H9 (cell line): ENCODE measurements at regions not wholly inside any gene's neighbourhood (a gene's known extent, or its start where the extent isn't known, plus 50 kb on each side); places are given as distances from the start of the nearest gene placed in this dataset.
"Not testable (repeated sequence)": the region's sequence is repeated elsewhere in the genome, so short reads cannot be mapped to it uniquely, and the experiment has no call there.

Experiments used
- DNase-seq: peaks from one replicate; pipeline ENCODE4 v3.0.0-alpha.2; 2017
- H2AFZ ChIP-seq: one replicate; pipeline ENCODE4 v1.6.1; 2013; ENCODE audit warnings: mild to moderate bottlenecking, low read length, control low read depth, moderate library complexity
- H2AK5ac ChIP-seq: 2 replicates; pipeline ENCODE4 v1.6.1; 2013; ENCODE audit warnings: low read length, control low read depth, mixed read lengths; ENCODE audit not compliant: insufficient read length
- H2BK120ac ChIP-seq: one replicate; pipeline ENCODE4 v1.6.1; 2013; ENCODE audit warnings: low read depth, mild to moderate bottlenecking, low read length, control low read depth, inconsistent platforms; ENCODE audit not compliant: poor library complexity, severe bottlenecking
- H2BK12ac ChIP-seq: 2 replicates; pipeline ENCODE4 v1.6.1; 2013; ENCODE audit warnings: low read length, control low read depth, mixed read lengths, low read depth; ENCODE audit not compliant: insufficient read length
- H2BK15ac ChIP-seq: 2 replicates; pipeline ENCODE4 v1.6.1; 2013; ENCODE audit warnings: low read depth, low read length, control low read depth
- H2BK20ac ChIP-seq: one replicate; pipeline ENCODE4 v1.6.1; 2013; ENCODE audit warnings: low read depth, mild to moderate bottlenecking, low read length, control low read depth, inconsistent platforms; ENCODE audit not compliant: poor library complexity, severe bottlenecking
- H2BK5ac ChIP-seq: 2 replicates; pipeline ENCODE4 v1.6.1; 2013; ENCODE audit warnings: low read length, control low read depth, mixed read lengths; ENCODE audit not compliant: insufficient read length
- H3K14ac ChIP-seq: 2 replicates; pipeline ENCODE4 v1.6.1; 2013; ENCODE audit warnings: low read length, control low read depth; ENCODE audit not compliant: insufficient read depth
- H3K18ac ChIP-seq: 2 replicates; pipeline ENCODE4 v1.6.1; 2013; ENCODE audit warnings: low read depth, mild to moderate bottlenecking, mixed read lengths, low read length, control low read depth; ENCODE audit not compliant: insufficient read length
- H3K23ac ChIP-seq: 2 replicates; pipeline ENCODE4 v1.6.1; 2013; ENCODE audit warnings: low read length, control low read depth, mixed read lengths, low read depth; ENCODE audit not compliant: insufficient read length
- H3K23me2 ChIP-seq: 2 replicates; pipeline ENCODE4 v1.6.1; 2013; ENCODE audit warnings: low read depth, mild to moderate bottlenecking, mixed read lengths, low read length, control low read depth; ENCODE audit not compliant: insufficient read length, poor library complexity, severe bottlenecking
- H3K27ac ChIP-seq: 2 replicates; pipeline ENCODE4 v1.5.1; 2013; ENCODE audit warnings: low read length, control low read depth, mixed read lengths, low read depth; ENCODE audit not compliant: insufficient read length
- H3K27me3 ChIP-seq: 2 replicates; pipeline ENCODE4 v1.6.1; 2013; ENCODE audit warnings: low read length, control low read depth, inconsistent platforms; ENCODE audit not compliant: insufficient read depth
- H3K4ac ChIP-seq: 2 replicates; pipeline ENCODE4 v1.6.1; 2013; ENCODE audit warnings: low read depth, mild to moderate bottlenecking, control low read depth, inconsistent platforms, low read length, moderate library complexity
- H3K4me1 ChIP-seq: 2 replicates; pipeline ENCODE4 v1.6.1; 2013; ENCODE audit warnings: low read length, control low read depth, inconsistent platforms; ENCODE audit not compliant: insufficient read depth
- H3K4me2 ChIP-seq: 2 replicates; pipeline ENCODE4 v1.6.1; 2013; ENCODE audit warnings: low read length, control low read depth, mixed read lengths; ENCODE audit not compliant: insufficient read length, insufficient read depth
- H3K56ac ChIP-seq: 2 replicates; pipeline ENCODE4 v1.6.1; 2013; ENCODE audit warnings: low read depth, mild to moderate bottlenecking, mixed read lengths, low read length, control low read depth; ENCODE audit not compliant: insufficient read length
- H3K79me1 ChIP-seq: 2 replicates; pipeline ENCODE4 v1.6.1; 2013; ENCODE audit warnings: low read depth, mild to moderate bottlenecking, moderate library complexity, low read length, control low read depth, inconsistent platforms; ENCODE audit not compliant: insufficient read depth, poor library complexity, severe bottlenecking
- H3K79me2 ChIP-seq: 2 replicates; pipeline ENCODE4 v1.6.1; 2013; ENCODE audit warnings: low read length, control low read depth, inconsistent platforms; ENCODE audit not compliant: insufficient read depth
- H3K9ac ChIP-seq: 2 replicates; pipeline ENCODE4 v1.6.1; 2013; ENCODE audit warnings: low read length, control low read depth, mixed read lengths; ENCODE audit not compliant: insufficient read length; ENCODE audit errors: extremely low read depth
- H3K9me3 ChIP-seq: one replicate; pipeline ENCODE4 v1.6.1; 2013; ENCODE audit warnings: low read depth, low read length, inconsistent platforms; ENCODE audit not compliant: control insufficient read depth
- H3T11ph ChIP-seq: one replicate; pipeline ENCODE4 v1.6.1; 2013; ENCODE audit warnings: mild to moderate bottlenecking, low read length, control low read depth, inconsistent platforms
- H4K20me1 ChIP-seq: one replicate; pipeline ENCODE4 v1.6.1; 2013; ENCODE audit not compliant: control insufficient read depth, insufficient read length, insufficient read depth
- H4K5ac ChIP-seq: 2 replicates; pipeline ENCODE4 v1.6.1; 2013; ENCODE audit warnings: low read depth, mild to moderate bottlenecking, mixed read lengths, low read length, control low read depth; ENCODE audit not compliant: insufficient read length
- H4K8ac ChIP-seq: replicated peaks from 2 replicates; pipeline ENCODE4 v1.6.1; 2013; ENCODE audit warnings: low read length, control low read depth, mixed read lengths, low read depth; ENCODE audit not compliant: insufficient read length
- H4K91ac ChIP-seq: 2 replicates; pipeline ENCODE4 v1.6.1; 2013; ENCODE audit warnings: low read depth, mild to moderate bottlenecking, moderate library complexity, mixed read lengths, low read length, control low read depth; ENCODE audit not compliant: insufficient read length
- H3K27ac Mint-ChIP-seq, 3 experiments: 2 replicates in 2 of 3; 3 replicates in 1 of 3; pipeline ENCODE4 v1.8.0; 2020 to 2021; ENCODE audit warnings: mixed read lengths in 3 of 3, mild to moderate bottlenecking in 1 of 3, moderate library complexity in 1 of 3
- H3K27me3 Mint-ChIP-seq: 2 replicates; pipeline ENCODE4 v1.8.0; 2021; ENCODE audit warnings: low read depth, mild to moderate bottlenecking, moderate library complexity, mixed read lengths
- H3K36me3 Mint-ChIP-seq, 3 experiments: 2 replicates in 2 of 3; 3 replicates in 1 of 3; pipeline ENCODE4 v1.8.0; 2020 to 2021; ENCODE audit warnings: low read depth in 3 of 3, mixed read lengths in 3 of 3; ENCODE audit not compliant: insufficient read depth in 1 of 3
- H3K4me1 Mint-ChIP-seq, 2 experiments: 2 replicates each; pipeline ENCODE4 v1.8.0; 2020; ENCODE audit warnings: mixed read lengths in 2 of 2
- H3K4me3 Mint-ChIP-seq, 2 experiments: 2 replicates in 1 of 2; 3 replicates in 1 of 2; pipeline ENCODE4 v1.8.0; 2020 to 2021; ENCODE audit warnings: mild to moderate bottlenecking in 2 of 2, mixed read lengths in 2 of 2, moderate library complexity in 1 of 2
- H3K9me3 Mint-ChIP-seq, 2 experiments: 2 replicates in 1 of 2; 3 replicates in 1 of 2; pipeline ENCODE4 v1.8.0; 2020; ENCODE audit warnings: mild to moderate bottlenecking in 2 of 2, mixed read lengths in 2 of 2, moderate library complexity in 1 of 2
- CTCF ChIP-seq: fragments of 200-600 bp; sonication (generic); conservative IDR thresholded peaks from 3 replicates; pipeline ENCODE4 v1.8.0; 2021; ENCODE audit warnings: antibody characterized with exemption, mild to moderate bottlenecking
- WGBS: extraction: QIAGEN DNeasy Blood & Tissue Kit; methylation state at CpG from one replicate; pipeline ENCODE4 v1.1.7; 2013; ENCODE audit warnings: missing lambda C conversion rate, low lambda C conversion rate, mixed read lengths; ENCODE audit not compliant: insufficient read length; ENCODE audit errors: extremely low coverage; 5-methylcytosine and 5-hydroxymethylcytosine counted together

GRCh38 chr3:75237477-75237876 lies 426.7 kb upstream of the FRG2C start:
- Mint-ChIP-seq H3K27me3 (no peaks in the 10 kb centered on the region), H3K4me3 (no peak overlapping the region), H3K36me3 (no peaks in the 10 kb centered on the region; a peak in 2 of 7 replicates), H3K9me3 (peaks cover 0 to 2% of the 10 kb centered on the region in 2 experiments; a peak in 2 of 5 replicates), H3K4me1 (peaks cover 13 to 14% of the 10 kb centered on the region in 2 experiments), H3K27ac (no peak overlapping the region)
- WGBS: no CpG with 5 or more reads among the region's 3 CpGs
- Histone ChIP-seq H3K27me3 (no peaks in the 10 kb centered on the region), H3K56ac (no peak overlapping the region), H3K9me3 (no peaks in the 10 kb centered on the region), H4K20me1 (no peaks in the 10 kb centered on the region), H3K23me2 (no peaks in the 10 kb centered on the region), H2BK20ac (no peak overlapping the region), H3K79me1 (no peaks in the 10 kb centered on the region), H2AK5ac (no peak overlapping the region), H3T11ph (no peak overlapping the region), H3K14ac (no peak overlapping the region), H4K91ac (no peak overlapping the region), H3K23ac (no peak overlapping the region), H3K79me2 (no peaks in the 10 kb centered on the region), H2BK120ac (no peak overlapping the region), H4K8ac (no peak overlapping the region), H3K27ac (no peak overlapping the region), H2BK5ac (no peak overlapping the region), H3K4me2 (no peak overlapping the region), H2AFZ (no peak overlapping the region), H2BK12ac (no peak overlapping the region), H3K4ac (no peak overlapping the region), H3K4me1 (no peaks in the 10 kb centered on the region; the same call in 1 of the 2 replicates), H4K5ac (no peak overlapping the region), H3K9ac (no peak overlapping the region), H2BK15ac (no peak overlapping the region), H3K18ac (no peak overlapping the region)
- TF ChIP-seq CTCF: no peak
- no peak for DNase-seq

GRCh38 chr3:75241226-75241962 lies 422.7 kb upstream of the FRG2C start:
- not testable (repeated sequence) for H2BK120ac ChIP-seq, H3K27ac Mint-ChIP-seq, H2BK15ac ChIP-seq, H2AK5ac ChIP-seq, H3K4me2 ChIP-seq, H3K56ac ChIP-seq, H3K27me3 Mint-ChIP-seq, H2BK12ac ChIP-seq, H2BK20ac ChIP-seq, H4K20me1 ChIP-seq, H4K8ac ChIP-seq, H4K5ac ChIP-seq, H3K79me2 ChIP-seq, DNase-seq, H3K23ac ChIP-seq, H3K23me2 ChIP-seq, H3K4me1 ChIP-seq, H3K27ac ChIP-seq, H3K9me3 Mint-ChIP-seq, H3K14ac ChIP-seq, H3K79me1 ChIP-seq, H3K9me3 ChIP-seq, H2BK5ac ChIP-seq, H3K36me3 Mint-ChIP-seq, H3K4ac ChIP-seq, H3K9ac ChIP-seq, H3K27me3 ChIP-seq, H4K91ac ChIP-seq, H3T11ph ChIP-seq, H3K18ac ChIP-seq, H3K4me3 Mint-ChIP-seq, H2AFZ ChIP-seq
- H3K4me1 Mint-ChIP-seq: peaks cover 13 to 17% of the 10 kb centered on the region in 2 experiments
- WGBS: no CpG with 5 or more reads among the region's 5 CpGs
